ENCODE measurements at regions not wholly inside any gene's neighbourhood (a gene's known extent, or its start where the extent isn't known, plus 50 kb on each side); places are given as distances from the start of the nearest gene placed in this dataset.
A peak's percentile ranks its signal among the peaks of the same experiment; 100 is the strongest.
"Not testable (repeated sequence)": the region's sequence is repeated elsewhere in the genome, so short reads cannot be mapped to it uniquely, and the experiment has no call there.

DNA sequence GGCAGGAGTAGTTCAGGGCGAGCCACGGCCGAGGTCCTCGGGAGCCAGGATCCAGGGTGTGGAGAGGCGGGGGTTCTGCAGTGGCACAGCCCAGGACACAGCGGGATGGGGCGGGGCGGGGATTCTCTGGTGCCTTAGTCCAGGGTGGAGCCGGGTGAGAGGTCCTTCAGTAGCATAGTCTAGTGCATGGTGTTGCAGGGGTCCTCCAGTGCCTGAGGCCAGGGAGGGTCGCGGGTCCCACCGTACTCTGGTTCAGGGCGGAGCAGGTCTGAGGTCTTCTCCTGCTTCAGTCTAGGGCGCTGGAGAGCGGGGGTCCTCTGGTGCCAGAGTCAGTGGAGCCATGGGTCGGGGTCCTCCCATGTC is 131.1 kb downstream of the CCDC74A start:
- DNase-seq = no peak
- H3K27ac ChIP-seq = no peak overlapping the region
- H3K9me3 ChIP-seq = no peaks in the 10 kb centered on the region
- H3K4me3 ChIP-seq = no peak overlapping the region
- H3K4me1 ChIP-seq = no peaks in the 10 kb centered on the region
- TF ChIP-seq, protein P1, sequence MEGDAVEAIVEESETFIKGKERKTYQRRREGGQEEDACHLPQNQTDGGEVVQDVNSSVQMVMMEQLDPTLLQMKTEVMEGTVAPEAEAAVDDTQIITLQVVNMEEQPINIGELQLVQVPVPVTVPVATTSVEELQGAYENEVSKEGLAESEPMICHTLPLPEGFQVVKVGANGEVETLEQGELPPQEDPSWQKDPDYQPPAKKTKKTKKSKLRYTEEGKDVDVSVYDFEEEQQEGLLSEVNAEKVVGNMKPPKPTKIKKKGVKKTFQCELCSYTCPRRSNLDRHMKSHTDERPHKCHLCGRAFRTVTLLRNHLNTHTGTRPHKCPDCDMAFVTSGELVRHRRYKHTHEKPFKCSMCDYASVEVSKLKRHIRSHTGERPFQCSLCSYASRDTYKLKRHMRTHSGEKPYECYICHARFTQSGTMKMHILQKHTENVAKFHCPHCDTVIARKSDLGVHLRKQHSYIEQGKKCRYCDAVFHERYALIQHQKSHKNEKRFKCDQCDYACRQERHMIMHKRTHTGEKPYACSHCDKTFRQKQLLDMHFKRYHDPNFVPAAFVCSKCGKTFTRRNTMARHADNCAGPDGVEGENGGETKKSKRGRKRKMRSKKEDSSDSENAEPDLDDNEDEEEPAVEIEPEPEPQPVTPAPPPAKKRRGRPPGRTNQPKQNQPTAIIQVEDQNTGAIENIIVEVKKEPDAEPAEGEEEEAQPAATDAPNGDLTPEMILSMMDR (IDR thresholded peaks at IDR 0.05) = no peak
- H3K27me3 ChIP-seq = peaks cover 0 to 9% of the 10 kb centered on the region in 2 donors
- no peaks in the 10 kb centered on the region for H3K36me3 ChIP-seq
- intact Hi-C loops (cut with DNase I; ENCODE audit: low total_unique reads) = no loop called here

DNA sequence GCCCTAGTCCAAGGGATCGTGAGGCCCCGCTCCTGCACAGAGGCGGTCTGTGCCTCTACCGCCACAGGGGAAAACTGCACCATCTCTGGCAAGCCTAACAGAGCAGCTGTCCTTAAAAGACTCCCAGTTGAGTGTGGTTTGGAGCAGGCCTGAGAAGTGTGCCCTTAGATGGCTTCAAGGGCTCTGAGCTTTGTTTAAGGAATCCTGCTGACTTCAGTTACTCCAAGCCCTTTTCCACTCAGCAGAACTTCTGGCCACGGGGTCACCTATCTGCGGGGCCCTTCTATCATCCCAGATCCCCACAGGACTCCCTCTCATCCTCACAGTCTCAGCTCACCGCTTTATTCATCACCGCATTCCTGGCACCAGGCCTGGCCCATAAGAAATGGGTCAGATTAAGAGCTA is 131.5 kb downstream of the CCDC74A start:
- intact Hi-C loops (cut with DNase I; ENCODE audit: low total_unique reads) = no loop called here

GRCh38 chr2:131661101-131661782 is 133.6 kb downstream of the CCDC74A start:
- H3K27ac ChIP-seq; H3K4me1 ChIP-seq; H3K27me3 ChIP-seq; H3K4me3 ChIP-seq; intact Hi-C loops (cut with DNase I; ENCODE audit: low total_unique reads); DNase-seq; H3K36me3 ChIP-seq; H3K9me3 ChIP-seq: not testable (repeated sequence)

More for the DNA sequence above, 131.5 kb downstream of the CCDC74A start:
- DNase-seq = no peak
- Histone ChIP-seq H3K9me3 (no peaks in the 10 kb centered on the region), H3K36me3 (no peaks in the 10 kb centered on the region), H3K4me1 (no peaks in the 10 kb centered on the region), H3K27me3 (peaks cover 0 to 9% of the 10 kb centered on the region in 2 donors), H3K4me3 (no peak overlapping the region), H3K27ac (no peak overlapping the region)
- TF ChIP-seq, protein P1 (IDR thresholded peaks at IDR 0.05) = no peak

GRCh38 chr2:131661884-131662535 is 134.3 kb downstream of the CCDC74A start:
- H3K9me3 ChIP-seq; H3K27ac ChIP-seq; intact Hi-C loops (cut with DNase I; ENCODE audit: low total_unique reads): not testable (repeated sequence)

GRCh38 chr2:131663501-131663900 is 135.8 kb downstream of the CCDC74A start:
- intact Hi-C loops (cut with DNase I; ENCODE audit: low total_unique reads); H3K27ac ChIP-seq; DNase-seq; H3K27me3 ChIP-seq; H3K36me3 ChIP-seq; H3K4me1 ChIP-seq; H3K4me3 ChIP-seq; H3K9me3 ChIP-seq: not testable (repeated sequence)

More at GRCh38 chr2:131661884-131662535, 134.3 kb downstream of the CCDC74A start:
- DNase-seq, H3K4me1 ChIP-seq, H3K36me3 ChIP-seq, H3K27me3 ChIP-seq, H3K4me3 ChIP-seq: not testable (repeated sequence)

DNA sequence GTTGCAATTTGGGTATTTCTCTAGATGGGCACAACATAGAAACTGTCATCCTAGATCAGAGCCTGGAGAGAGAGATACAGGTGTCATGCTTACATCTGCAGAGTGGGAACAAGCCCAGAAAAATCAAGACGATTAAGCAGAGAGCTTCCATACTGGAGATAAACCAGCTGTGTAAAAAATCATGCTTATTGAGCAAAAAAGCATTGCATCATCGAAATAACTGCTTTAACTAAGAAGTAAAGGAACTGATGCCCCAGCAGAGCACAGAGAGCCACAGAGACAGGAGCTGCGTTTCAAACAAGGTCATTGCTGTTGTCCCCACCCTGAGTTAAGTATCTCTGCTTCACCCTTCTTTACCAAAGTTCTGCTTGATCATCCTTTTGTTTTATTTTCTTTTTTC is 138.0 kb downstream of the CCDC74A start:
- H3K9me3 ChIP-seq; DNase-seq; intact Hi-C loops (cut with DNase I; ENCODE audit: low total_unique reads); H3K27me3 ChIP-seq; H3K4me3 ChIP-seq; H3K36me3 ChIP-seq; H3K27ac ChIP-seq; H3K4me1 ChIP-seq: not testable (repeated sequence)

GRCh38 chr2:131668794-131669540 is 141.3 kb downstream of the CCDC74A start:
- intact Hi-C loops (cut with DNase I; ENCODE audit: low total_unique reads); H3K4me3 ChIP-seq; H3K36me3 ChIP-seq; DNase-seq; H3K27me3 ChIP-seq; H3K27ac ChIP-seq; H3K9me3 ChIP-seq: not testable (repeated sequence)
- peaks cover 7 to 19% (median 17%) of the 10 kb centered on the region in 4 donors for H3K4me1 ChIP-seq

DNA sequence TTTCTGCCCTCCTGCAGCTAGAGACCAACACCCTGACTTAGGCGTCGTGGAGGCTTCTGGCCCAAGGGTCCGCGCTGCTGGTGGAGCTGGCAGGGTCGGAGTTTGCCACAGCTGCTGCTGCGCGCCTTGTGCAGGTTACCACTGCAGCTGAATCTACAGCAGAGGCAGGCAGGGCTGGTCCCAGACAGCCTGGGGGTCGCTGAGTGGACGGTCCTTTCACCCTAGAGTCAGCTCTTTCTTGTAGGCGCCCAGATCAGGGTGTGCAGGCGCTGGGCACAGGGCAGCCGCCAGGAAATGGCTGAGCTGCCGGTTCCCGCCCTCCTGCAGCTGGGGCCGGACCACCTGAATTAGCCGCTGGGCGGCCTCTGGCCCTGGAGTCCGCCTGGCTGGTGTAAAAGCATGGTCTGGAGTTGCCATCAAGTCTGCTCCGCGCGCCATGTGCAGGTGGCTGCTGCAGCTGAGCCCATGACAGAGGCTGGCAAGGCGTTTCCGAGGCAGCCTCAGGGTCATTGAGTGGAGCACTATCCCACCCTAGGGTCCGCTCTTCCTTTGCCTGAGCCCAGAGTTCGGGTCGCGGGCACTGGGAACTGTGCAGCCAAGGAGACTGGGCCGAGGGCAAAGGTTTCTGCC is 144.3 kb downstream of the CCDC74A start:
- Histone ChIP-seq H3K4me3 (peak overlapping the region in 1 of 2 donors; percentile 44), H3K4me1 (peaks cover 11 to 24% (median 20%) of the 10 kb centered on the region in 4 donors)
- H3K9me3 ChIP-seq; intact Hi-C loops (cut with DNase I; ENCODE audit: low total_unique reads); H3K27ac ChIP-seq; H3K36me3 ChIP-seq; DNase-seq; H3K27me3 ChIP-seq: not testable (repeated sequence)

All from tibial artery (tissue), 4 donors.